Erythroblast (primary cell): ENCODE measurements at regions not wholly inside any gene's neighbourhood (a gene's known extent, or its start where the extent isn't known, plus 50 kb on each side); places are given as distances from the start of the nearest gene placed in this dataset.
"Not testable (repeated sequence)": the region's sequence is repeated elsewhere in the genome, so short reads cannot be mapped to it uniquely, and the experiment has no call there.

Source experiments
- GATA1 ChIP-seq: IDR thresholded peaks from 2 replicates; pipeline ENCODE4 v1.6.1; 2011; ENCODE audit warnings: low read depth, mild to moderate bottlenecking, control low read depth, low read length, moderate library complexity
- POLR2A ChIP-seq: IDR thresholded peaks from 2 replicates; pipeline ENCODE4 v1.6.1; 2011; ENCODE audit warnings: mild to moderate bottlenecking, low read length

DNA sequence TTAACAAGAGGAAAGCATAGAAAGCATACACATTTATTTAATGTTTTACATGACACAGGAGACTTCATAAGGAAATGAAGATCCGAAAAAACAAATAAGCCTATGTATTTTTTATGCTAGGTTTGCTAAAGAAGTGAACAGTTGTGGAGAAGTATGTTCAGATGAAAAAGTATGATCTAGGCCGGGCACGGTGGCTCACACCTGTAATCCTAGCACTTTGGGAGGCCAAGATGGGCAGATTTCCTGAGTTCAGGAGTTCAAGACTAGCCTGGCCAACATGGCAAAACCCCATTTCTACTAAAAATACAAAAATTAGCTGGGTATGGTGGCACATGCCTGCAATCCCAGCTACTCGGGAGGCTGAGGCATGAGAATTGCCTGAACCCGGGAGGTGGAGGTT lies 69.2 kb upstream of the RPL38 start:
- not testable (repeated sequence) for TF ChIP-seq POLR2A, GATA1
